CD4-positive, alpha-beta T cell (primary cell): ENCODE measurements at regions not wholly inside any gene's neighbourhood (a gene's known extent, or its start where the extent isn't known, plus 50 kb on each side); places are given as distances from the start of the nearest gene placed in this dataset.
A peak's percentile ranks its signal among the peaks of the same experiment; 100 is the strongest.
"Not testable (repeated sequence)": the region's sequence is repeated elsewhere in the genome, so short reads cannot be mapped to it uniquely, and the experiment has no call there.

Experiments used
- ATAC-seq: fragments of 200-7000 bp; cut with Tn5 transposase; one replicate; pipeline ENCODE4 v1.10.0; 2022; ENCODE audit warnings: mild to moderate bottlenecking; ENCODE audit not compliant: poor library complexity
- CTCF ChIA-PET: fragments of 350-600 bp; sonication (Branson Sonifier 250); formaldehyde crosslinking; loops from one replicate; lab custom pipeline; 2021; ENCODE audit warnings: antibody characterized with exemption, inconsistent platforms; lab: Charles Lee
- POLR2A ChIA-PET: fragments of 350-600 bp; sonication (Branson Sonifier 250); formaldehyde crosslinking; loops from one replicate; lab custom pipeline; 2021; ENCODE audit warnings: antibody characterized with exemption, inconsistent platforms; lab: Charles Lee
- DNase-seq, 14 experiments: peaks; one replicate each; pipeline ENCODE4 v3.0.0-alpha.2; 2013 to 2020; ENCODE audit warnings: mixed read lengths in 2 of 14
- H3K27ac ChIP-seq, 2 donors: one replicate each; pipeline versions ENCODE4 v1.5.1 to v1.7.0; 2013; ENCODE audit warnings: low read length in 2 of 2, low read depth in 1 of 2, mild to moderate bottlenecking in 1 of 2
- H3K27me3 ChIP-seq, 2 experiments: 1 replicate in 1 of 2; 2 replicates in 1 of 2; pipeline versions ENCODE4 v1.6.1 to v1.7.0; 2013; ENCODE audit warnings: low read length in 2 of 2, control low read depth in 1 of 2, mild to moderate bottlenecking in 1 of 2, moderate library complexity in 1 of 2; ENCODE audit not compliant: insufficient read depth in 2 of 2, control insufficient read depth in 1 of 2
- H3K36me3 ChIP-seq: one replicate; pipeline ENCODE4 v1.6.1; 2013; ENCODE audit warnings: low read length, control low read depth; ENCODE audit not compliant: insufficient read depth
- H3K4me1 ChIP-seq: one replicate; pipeline ENCODE4 v1.6.1; 2013; ENCODE audit warnings: low read length, control low read depth; ENCODE audit not compliant: insufficient read depth
- H3K4me3 ChIP-seq: one replicate; pipeline ENCODE4 v1.5.1; 2013; ENCODE audit warnings: mild to moderate bottlenecking, low read length, moderate library complexity
- H3K9me3 ChIP-seq, 2 experiments: 1 replicate in 1 of 2; 2 replicates in 1 of 2; pipeline versions ENCODE4 v1.6.1 to v1.7.0; 2013; ENCODE audit warnings: low read length in 2 of 2, mild to moderate bottlenecking in 2 of 2, control low read depth in 1 of 2, moderate library complexity in 1 of 2; ENCODE audit not compliant: control insufficient read depth in 1 of 2, insufficient read depth in 1 of 2
- H3K27ac Mint-ChIP-seq: one replicate; pipeline ENCODE4 v1.8.0; 2020; ENCODE audit warnings: mixed read lengths
- H3K27me3 Mint-ChIP-seq: one replicate; pipeline ENCODE4 v1.8.0; 2021; ENCODE audit warnings: mixed read lengths
- H3K36me3 Mint-ChIP-seq: one replicate; pipeline ENCODE4 v1.8.0; 2021; ENCODE audit warnings: low read depth, mixed read lengths
- H3K4me1 Mint-ChIP-seq: one replicate; pipeline ENCODE4 v1.8.0; 2021; ENCODE audit warnings: low read depth, mixed read lengths
- H3K4me3 Mint-ChIP-seq: one replicate; pipeline ENCODE4 v1.8.0; 2020; ENCODE audit warnings: mild to moderate bottlenecking, mixed read lengths
- H3K9me3 Mint-ChIP-seq: one replicate; pipeline ENCODE4 v1.8.0; 2020; ENCODE audit warnings: mixed read lengths
- CTCF ChIP-seq: fragments of 200-600 bp; IDR thresholded peaks from one replicate; pipeline ENCODE4 v1.8.0; 2022; ENCODE audit warnings: antibody characterized with exemption, mild to moderate bottlenecking
- intact Hi-C, 2 experiments: fragments of 100-400 bp; cut with DNase I in 1 of 2; cut with micrococcal nuclease in 1 of 2; formaldehyde crosslinking; loops; one replicate each; pipeline versions ENCODE4 v1.15.1 to v1.9.0; 2023 to 2025; cut with DNase I, micrococcal nuclease

GRCh38 chr2:192416060-192416459, 221.3 kb upstream of the TMEFF2 start:
- Histone ChIP-seq H3K27ac (no peak overlapping the region), H3K36me3 (no peaks in the 10 kb centered on the region), H3K4me3 (no peak overlapping the region), H3K4me1 (no peaks in the 10 kb centered on the region), H3K27me3 (no peaks in the 10 kb centered on the region), H3K9me3 (peaks cover 0 to 15% of the 10 kb centered on the region in 2 experiments)
- intact Hi-C loops = no loop called here
- ChIA-PET POLR2A (no interaction called here), CTCF (no interaction called here)
- no peaks in the 10 kb centered on the region for H3K4me1 Mint-ChIP-seq
- no peak overlapping the region for H3K27ac Mint-ChIP-seq
- H3K4me3 Mint-ChIP-seq = no peak overlapping the region
- ATAC-seq (no peak), DNase-seq (no peak)
- no peaks in the 10 kb centered on the region for H3K36me3 Mint-ChIP-seq
- H3K9me3 Mint-ChIP-seq = no peaks in the 10 kb centered on the region
- H3K27me3 Mint-ChIP-seq = no peaks in the 10 kb centered on the region
- TF ChIP-seq CTCF = no peak

- H3K27ac Mint-ChIP-seq = no peak overlapping the region
- no peaks in the 10 kb centered on the region for H3K9me3 Mint-ChIP-seq
- H3K27me3 ChIP-seq = no peaks in the 10 kb centered on the region
- H3K4me1 ChIP-seq = no peaks in the 10 kb centered on the region
- ATAC-seq (no peak), DNase-seq (peak in 1 of 14 experiments; percentile 6)
- H3K27me3 Mint-ChIP-seq = no peaks in the 10 kb centered on the region
- no peak overlapping the region for H3K4me3 Mint-ChIP-seq
- H3K36me3 ChIP-seq = no peaks in the 10 kb centered on the region
- TF ChIP-seq CTCF = no peak
- no peak overlapping the region for H3K4me3 ChIP-seq
- no peak overlapping the region for H3K27ac ChIP-seq
- no peaks in the 10 kb centered on the region for H3K36me3 Mint-ChIP-seq
- ChIA-PET CTCF (no interaction called here), POLR2A (no interaction called here)
- H3K9me3 ChIP-seq = peaks cover 0 to 14% of the 10 kb centered on the region in 2 experiments
- intact Hi-C loops = no loop called here
- no peaks in the 10 kb centered on the region for H3K4me1 Mint-ChIP-seq
Measured at GRCh38 chr2:192414794-192415193, 220.1 kb upstream of the TMEFF2 start.

GRCh38 chr2:192413812-192414681, 219.3 kb upstream of the TMEFF2 start:
- H3K4me3 Mint-ChIP-seq = no peak overlapping the region
- CTCF ChIA-PET = no interaction called here
- ATAC-seq = no peak

GRCh38 chr2:192412866-192413265, 218.1 kb upstream of the TMEFF2 start:
- H3K4me3 Mint-ChIP-seq, H3K27me3 Mint-ChIP-seq, H3K27ac ChIP-seq, DNase-seq, H3K4me1 ChIP-seq, H3K4me3 ChIP-seq, H3K27me3 ChIP-seq, ATAC-seq, H3K36me3 Mint-ChIP-seq, H3K9me3 Mint-ChIP-seq, H3K27ac Mint-ChIP-seq, POLR2A ChIA-PET, H3K4me1 Mint-ChIP-seq, H3K36me3 ChIP-seq, intact Hi-C loops: not testable (repeated sequence)
- H3K9me3 ChIP-seq = peaks cover 0 to 14% of the 10 kb centered on the region in 2 experiments
- CTCF ChIA-PET = interaction anchor here (0.7 kb wide), 2 partner anchors 13 to 1541 kb away, joined by 3 to 5 read pairs; no protein-coding TSS in a partner anchor

More at GRCh38 chr2:192413812-192414681, 219.3 kb upstream of the TMEFF2 start:
- TF ChIP-seq CTCF = no peak
- H3K9me3 ChIP-seq = peaks cover 0 to 14% of the 10 kb centered on the region in 2 experiments
- Mint-ChIP-seq H3K36me3 (no peaks in the 10 kb centered on the region), H3K27ac (no peak overlapping the region), H3K4me1 (no peaks in the 10 kb centered on the region), H3K27me3 (no peaks in the 10 kb centered on the region), H3K9me3 (no peaks in the 10 kb centered on the region)
- no peak overlapping the region for H3K27ac ChIP-seq
- no peaks in the 10 kb centered on the region for H3K4me1 ChIP-seq
- H3K27me3 ChIP-seq = no peaks in the 10 kb centered on the region
- peak in 1 of 14 experiments; percentile 6 for DNase-seq
- no peak overlapping the region for H3K4me3 ChIP-seq
- no peaks in the 10 kb centered on the region for H3K36me3 ChIP-seq
- POLR2A ChIA-PET = no interaction called here
- intact Hi-C loops = no loop called here
